ENCODE measurements at regions not wholly inside any gene's neighbourhood (a gene's known extent, or its start where the extent isn't known, plus 50 kb on each side); places are given as distances from the start of the nearest gene placed in this dataset.

DNA sequence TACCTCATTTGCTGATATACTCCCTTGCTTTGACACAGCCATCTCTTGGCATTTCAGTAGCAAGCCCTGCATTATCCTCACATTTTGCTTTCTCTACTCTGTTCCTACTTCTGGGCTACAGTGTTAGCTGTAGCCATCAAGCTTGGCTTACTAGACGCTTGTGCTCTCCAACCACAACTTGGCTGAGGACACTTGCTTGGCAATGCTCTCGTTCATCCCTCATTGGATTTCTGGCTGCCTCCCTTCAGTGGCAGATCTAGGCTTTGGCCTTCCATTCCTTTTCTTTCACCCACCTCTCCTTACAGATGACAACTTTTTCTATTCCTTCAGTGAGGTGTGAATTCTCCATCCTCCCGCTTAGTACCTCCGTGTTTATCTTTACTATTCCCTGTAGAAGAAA, 428.7 kb upstream of the LRRC7 start:
- no peaks in the 10 kb centered on the region for H3K27me3 ChIP-seq (ENCODE audit: insufficient read depth, low read length)
- H2AFZ ChIP-seq (ENCODE audit: low read depth, low read length), result no peak overlapping the region
- H3K4me1 ChIP-seq (ENCODE audit: insufficient read depth, low read length), result no peaks in the 10 kb centered on the region
- no peaks in the 10 kb centered on the region for H3K36me3 ChIP-seq (ENCODE audit: insufficient read depth, low read length)
- no peaks in the 10 kb centered on the region for H3K9me3 ChIP-seq (ENCODE audit: low read length)
- H3K4me3 ChIP-seq (ENCODE audit: low read length), result no peak overlapping the region

DNA sequence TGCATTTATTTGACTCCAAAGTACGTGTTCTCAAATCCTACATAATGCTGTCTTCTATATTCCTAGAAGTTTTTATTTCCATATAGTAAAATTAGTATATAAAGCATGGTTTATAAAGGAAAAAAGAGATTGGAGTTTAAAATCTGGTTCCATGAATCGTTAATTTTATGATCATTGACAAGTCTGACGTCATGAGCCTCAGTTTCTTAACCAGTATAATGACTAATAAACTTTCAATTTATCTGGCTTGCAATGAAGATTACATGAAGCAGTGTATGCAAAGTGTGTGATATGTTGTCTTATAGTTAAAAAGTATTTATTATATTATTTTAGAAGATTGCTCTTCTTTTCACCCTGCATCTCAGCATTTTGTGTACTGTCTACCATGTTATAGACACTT, 421.4 kb upstream of the LRRC7 start:
- no peak overlapping the region for H3K4me3 ChIP-seq (ENCODE audit: low read length)

DNA sequence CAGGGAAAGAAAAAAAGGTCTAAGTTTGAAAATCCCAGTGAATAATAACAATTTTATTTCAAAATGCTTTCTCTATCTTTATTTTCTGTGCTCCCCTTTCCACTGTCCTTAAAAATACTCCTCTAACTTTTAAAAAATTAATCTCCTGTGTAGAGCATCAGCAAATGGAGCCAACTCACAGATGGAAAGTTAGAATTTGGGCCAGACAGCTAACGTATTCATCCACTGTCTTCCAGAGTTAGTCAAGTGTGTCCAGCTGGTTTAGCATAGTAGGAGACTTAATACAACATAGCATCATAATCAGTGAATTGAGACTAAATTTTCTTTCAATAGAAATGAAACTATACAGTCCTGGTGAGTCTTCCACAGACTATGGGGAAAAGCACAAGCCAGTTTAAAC, 419.0 kb upstream of the LRRC7 start:
- Histone ChIP-seq H2AFZ (ENCODE audit: low read depth, low read length) (no peak overlapping the region), H3K27me3 (ENCODE audit: insufficient read depth, low read length) (no peaks in the 10 kb centered on the region), H3K4me3 (ENCODE audit: low read length) (no peak overlapping the region), H3K4me1 (ENCODE audit: insufficient read depth, low read length) (no peaks in the 10 kb centered on the region), H3K9me3 (ENCODE audit: low read length) (no peaks in the 10 kb centered on the region), H3K36me3 (ENCODE audit: insufficient read depth, low read length) (no peaks in the 10 kb centered on the region)

More for the DNA sequence above, 421.4 kb upstream of the LRRC7 start:
- Histone ChIP-seq H3K9me3 (ENCODE audit: low read length) (no peaks in the 10 kb centered on the region), H2AFZ (ENCODE audit: low read depth, low read length) (no peak overlapping the region), H3K36me3 (ENCODE audit: insufficient read depth, low read length) (no peaks in the 10 kb centered on the region), H3K4me1 (ENCODE audit: insufficient read depth, low read length) (no peaks in the 10 kb centered on the region), H3K27me3 (ENCODE audit: insufficient read depth, low read length) (no peaks in the 10 kb centered on the region)

DNA sequence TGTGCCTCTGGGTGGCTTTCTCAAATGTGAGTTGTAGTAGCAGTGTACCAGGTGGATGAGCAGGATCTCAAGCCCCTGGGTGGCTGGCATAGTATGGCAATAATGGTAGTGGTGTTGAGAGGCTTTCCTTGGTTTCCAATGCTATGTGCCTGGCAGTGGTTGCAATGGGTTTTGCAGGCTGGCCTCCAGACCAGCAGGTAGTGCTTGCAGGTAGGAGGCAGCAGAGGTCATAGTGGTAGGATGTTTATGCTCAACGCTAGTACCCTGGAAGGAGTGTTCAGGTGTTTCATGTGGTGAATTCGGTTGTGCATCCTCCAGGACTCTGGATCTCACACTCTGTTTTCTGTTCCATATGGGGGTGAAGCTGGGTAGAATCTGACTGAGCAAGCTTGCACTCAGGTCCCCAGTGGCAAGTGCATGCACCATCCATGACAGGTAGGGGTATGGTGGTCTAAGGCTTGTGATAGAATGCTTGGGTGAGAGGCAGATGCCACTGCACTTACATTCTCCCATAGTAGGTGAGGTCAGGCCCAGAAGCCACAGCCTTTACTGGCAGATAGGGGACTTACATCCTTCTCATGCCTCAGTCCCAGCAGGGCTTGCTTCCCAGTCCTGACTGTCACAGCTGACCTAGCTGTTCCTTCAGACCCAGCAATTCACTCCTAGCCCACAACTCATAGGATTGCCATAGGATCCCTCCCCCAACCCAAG, 410.5 kb upstream of the LRRC7 start:
- Histone ChIP-seq H3K27me3 (ENCODE audit: insufficient read depth, low read length) (no peaks in the 10 kb centered on the region), H3K4me1 (ENCODE audit: insufficient read depth, low read length) (no peaks in the 10 kb centered on the region), H3K4me3 (ENCODE audit: low read length) (no peak overlapping the region)

DNA sequence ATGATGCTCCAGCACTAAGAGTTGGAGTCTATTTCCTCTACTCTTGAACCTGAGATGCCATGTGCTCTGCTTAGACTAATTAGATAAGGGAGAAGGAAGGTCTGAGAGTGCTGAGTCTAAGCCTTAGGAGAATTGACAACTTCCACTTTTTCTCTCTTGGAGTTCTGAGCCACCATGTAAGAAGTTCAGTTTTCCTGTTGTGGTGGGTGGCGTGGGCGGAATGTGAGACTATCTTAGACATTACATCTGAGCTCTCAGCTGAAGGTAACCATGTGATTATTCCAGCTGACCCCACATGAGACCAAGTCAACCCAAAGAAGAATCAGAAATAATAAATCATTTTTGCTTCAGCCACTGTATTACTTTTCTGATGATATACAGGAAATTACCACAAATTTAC, 404.5 kb upstream of the LRRC7 start:
- H3K9me3 ChIP-seq (ENCODE audit: low read length), result no peaks in the 10 kb centered on the region
- H2AFZ ChIP-seq (ENCODE audit: low read depth, low read length), result no peak overlapping the region
- H3K4me1 ChIP-seq (ENCODE audit: insufficient read depth, low read length), result no peaks in the 10 kb centered on the region
- no peaks in the 10 kb centered on the region for H3K36me3 ChIP-seq (ENCODE audit: insufficient read depth, low read length)
- H3K27me3 ChIP-seq (ENCODE audit: insufficient read depth, low read length), result no peaks in the 10 kb centered on the region
- no peak overlapping the region for H3K4me3 ChIP-seq (ENCODE audit: low read length)

More for the DNA sequence above, 410.5 kb upstream of the LRRC7 start:
- H2AFZ ChIP-seq (ENCODE audit: low read depth, low read length), result no peak overlapping the region
- no peaks in the 10 kb centered on the region for H3K36me3 ChIP-seq (ENCODE audit: insufficient read depth, low read length)
- H3K9me3 ChIP-seq (ENCODE audit: low read length), result no peaks in the 10 kb centered on the region

DNA sequence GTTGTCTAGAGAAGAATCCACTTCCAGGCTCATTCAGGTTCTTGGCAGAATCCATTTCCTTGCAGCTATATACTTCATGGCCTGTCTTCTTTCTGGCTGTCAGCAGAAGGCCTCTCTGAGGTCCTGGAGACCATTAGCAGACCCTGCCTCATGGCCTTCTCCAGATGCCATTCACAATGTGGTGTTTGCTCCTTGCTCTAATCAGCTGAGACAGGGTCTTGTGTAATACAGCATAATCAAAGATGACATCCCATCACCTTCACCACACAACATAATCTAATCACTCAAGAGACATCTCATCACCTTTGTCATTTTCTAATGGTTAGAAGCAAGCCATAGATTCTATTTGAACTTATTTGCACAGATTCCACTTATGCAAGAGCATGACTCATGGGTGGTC, 403.9 kb upstream of the LRRC7 start:
- Histone ChIP-seq H3K4me1 (ENCODE audit: insufficient read depth, low read length) (no peaks in the 10 kb centered on the region), H3K4me3 (ENCODE audit: low read length) (no peak overlapping the region), H2AFZ (ENCODE audit: low read depth, low read length) (no peak overlapping the region), H3K36me3 (ENCODE audit: insufficient read depth, low read length) (no peaks in the 10 kb centered on the region), H3K27me3 (ENCODE audit: insufficient read depth, low read length) (no peaks in the 10 kb centered on the region), H3K9me3 (ENCODE audit: low read length) (no peaks in the 10 kb centered on the region)

DNA sequence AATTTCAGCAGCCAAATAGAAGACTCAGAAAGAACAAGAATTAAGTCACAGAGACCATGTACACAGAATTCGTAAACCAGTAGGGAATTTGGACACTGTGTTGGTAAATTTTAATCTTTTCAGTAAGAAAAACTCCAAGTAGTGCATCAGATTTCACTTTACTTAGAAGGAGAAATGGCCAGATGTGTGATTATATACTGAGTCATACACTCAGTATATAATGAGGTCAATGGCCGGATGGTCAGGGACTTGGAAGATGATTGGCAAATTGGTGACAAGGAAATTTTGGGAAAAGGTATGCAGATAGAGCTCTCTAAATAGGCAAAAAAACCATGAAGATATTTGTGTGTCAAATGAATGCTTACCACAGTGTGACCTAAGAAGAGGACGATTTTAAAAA, 399.8 kb upstream of the LRRC7 start:
- Histone ChIP-seq H3K36me3 (ENCODE audit: insufficient read depth, low read length) (no peaks in the 10 kb centered on the region), H3K27me3 (ENCODE audit: insufficient read depth, low read length) (no peaks in the 10 kb centered on the region), H3K4me1 (ENCODE audit: insufficient read depth, low read length) (no peaks in the 10 kb centered on the region), H3K4me3 (ENCODE audit: low read length) (no peak overlapping the region), H2AFZ (ENCODE audit: low read depth, low read length) (no peak overlapping the region), H3K9me3 (ENCODE audit: low read length) (no peaks in the 10 kb centered on the region)

DNA sequence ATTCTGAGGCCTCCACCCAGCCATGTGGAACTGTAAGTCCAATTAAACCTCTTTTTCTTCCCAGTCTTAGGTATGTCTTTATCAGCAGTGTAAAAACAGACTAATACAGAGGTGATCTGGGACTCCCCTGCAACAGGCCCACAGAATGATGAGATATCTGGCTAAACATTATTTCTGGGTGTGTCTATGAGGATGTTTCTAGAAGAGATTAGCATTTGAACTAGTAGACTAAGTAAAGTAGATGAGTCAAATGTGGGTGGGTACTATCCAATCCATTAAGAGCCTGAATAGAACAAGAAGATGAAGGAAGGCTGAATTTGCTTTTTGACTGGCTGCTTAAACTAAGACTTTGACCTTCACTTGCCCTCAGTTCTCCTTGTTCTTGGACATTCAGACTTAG, 396.5 kb upstream of the LRRC7 start:
- H3K27me3 ChIP-seq (ENCODE audit: insufficient read depth, low read length), result no peaks in the 10 kb centered on the region
- H3K4me3 ChIP-seq (ENCODE audit: low read length), result no peak overlapping the region
- H2AFZ ChIP-seq (ENCODE audit: low read depth, low read length), result no peak overlapping the region
- no peaks in the 10 kb centered on the region for H3K36me3 ChIP-seq (ENCODE audit: insufficient read depth, low read length)
- no peaks in the 10 kb centered on the region for H3K4me1 ChIP-seq (ENCODE audit: insufficient read depth, low read length)
- H3K9me3 ChIP-seq (ENCODE audit: low read length), result no peaks in the 10 kb centered on the region

DNA sequence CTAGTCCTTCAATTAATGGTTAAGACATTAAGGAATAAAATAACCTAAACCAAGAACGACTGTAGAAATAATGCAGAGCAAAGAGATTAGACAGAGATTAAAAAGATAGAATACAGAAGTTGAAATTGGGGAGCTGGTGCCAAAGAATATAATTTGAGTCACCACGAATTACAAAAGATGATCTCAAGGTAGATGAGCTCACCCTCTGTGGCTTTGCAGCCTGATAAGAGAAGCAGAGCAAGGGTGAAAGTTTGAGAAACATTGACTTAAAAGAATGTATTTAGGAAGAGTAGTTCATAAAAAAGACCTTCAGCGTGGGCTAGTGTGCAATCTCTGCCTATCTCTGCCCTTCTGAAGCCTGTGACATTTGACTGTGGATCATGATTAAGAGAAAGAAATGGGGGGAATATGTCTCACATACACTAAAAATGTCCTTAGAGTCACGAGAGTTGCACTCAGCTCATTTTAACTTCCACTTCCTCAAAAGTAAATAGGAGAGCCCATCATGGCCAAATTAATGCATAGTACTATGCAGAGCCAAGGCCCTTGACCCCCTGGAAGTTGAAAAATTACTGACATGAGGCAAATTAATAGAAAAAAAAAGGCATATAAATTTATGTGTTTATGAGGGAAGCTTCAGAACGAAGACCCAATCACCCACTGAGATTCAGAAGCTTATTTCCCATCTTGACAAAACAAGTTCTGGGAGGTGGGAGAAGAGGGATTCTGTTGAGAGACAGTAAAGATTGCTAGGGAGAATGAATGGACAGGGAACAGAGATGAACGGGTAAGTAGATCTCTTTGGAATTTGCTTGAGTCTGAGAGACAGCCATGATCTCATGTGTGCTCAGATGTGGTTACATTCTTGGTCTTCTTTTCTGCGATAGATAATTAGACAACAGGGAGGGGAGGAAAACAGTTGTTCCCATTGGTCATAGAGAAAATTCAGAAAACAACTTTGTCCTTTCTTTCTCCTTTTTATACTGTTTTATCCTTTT, 395.4 kb upstream of the LRRC7 start:
- no peaks in the 10 kb centered on the region for H3K36me3 ChIP-seq (ENCODE audit: insufficient read depth, low read length)

DNA sequence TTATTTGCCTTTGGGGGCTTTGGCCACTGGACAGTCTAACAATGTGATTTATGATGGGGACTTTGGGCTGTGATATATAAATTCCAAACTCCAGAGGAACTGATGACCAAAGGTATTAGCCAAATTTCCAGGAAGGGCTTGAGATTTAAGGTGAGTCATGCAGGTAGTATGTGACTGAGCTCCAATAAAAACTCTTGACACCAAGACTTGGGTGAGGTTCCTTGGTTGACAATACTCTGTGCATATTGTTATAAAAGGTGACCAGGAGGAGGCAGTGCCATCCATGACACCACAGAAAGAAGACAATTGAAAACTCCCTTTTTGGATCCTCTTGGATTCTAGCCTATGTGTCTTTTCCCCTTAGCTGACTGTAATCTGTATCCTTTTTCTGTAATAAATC, 392.7 kb upstream of the LRRC7 start:
- Histone ChIP-seq H3K4me1 (ENCODE audit: insufficient read depth, low read length) (no peaks in the 10 kb centered on the region), H2AFZ (ENCODE audit: low read depth, low read length) (no peak overlapping the region), H3K9me3 (ENCODE audit: low read length) (no peaks in the 10 kb centered on the region), H3K4me3 (ENCODE audit: low read length) (no peak overlapping the region), H3K27me3 (ENCODE audit: insufficient read depth, low read length) (no peaks in the 10 kb centered on the region), H3K36me3 (ENCODE audit: insufficient read depth, low read length) (no peaks in the 10 kb centered on the region)

More for the DNA sequence above, 395.4 kb upstream of the LRRC7 start:
- Histone ChIP-seq H3K4me1 (ENCODE audit: insufficient read depth, low read length) (no peaks in the 10 kb centered on the region), H3K9me3 (ENCODE audit: low read length) (no peaks in the 10 kb centered on the region), H3K27me3 (ENCODE audit: insufficient read depth, low read length) (no peaks in the 10 kb centered on the region), H2AFZ (ENCODE audit: low read depth, low read length) (peak overlapping the region; percentile 15), H3K4me3 (ENCODE audit: low read length) (no peak overlapping the region)

DNA sequence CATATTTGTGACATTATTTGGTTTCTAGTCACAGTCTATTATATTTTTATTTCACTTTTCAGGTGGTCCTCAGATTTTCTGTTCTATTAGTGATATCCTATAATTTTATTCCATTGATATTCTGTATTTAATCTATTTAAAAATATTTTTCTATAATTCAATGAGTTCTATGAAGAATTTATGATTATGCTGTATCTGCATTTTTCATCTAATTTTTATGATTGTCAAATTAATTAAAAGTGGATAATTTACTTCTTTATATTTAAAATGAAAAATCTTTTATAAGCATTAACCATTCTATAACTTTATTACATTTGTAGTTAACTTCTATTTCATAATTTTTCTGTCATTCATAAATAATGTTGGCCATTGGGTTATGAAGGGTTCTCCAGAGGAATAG, 387.4 kb upstream of the LRRC7 start:
- no peaks in the 10 kb centered on the region for H3K9me3 ChIP-seq (ENCODE audit: low read length)
- H2AFZ ChIP-seq (ENCODE audit: low read depth, low read length), result no peak overlapping the region
- H3K4me1 ChIP-seq (ENCODE audit: insufficient read depth, low read length), result no peaks in the 10 kb centered on the region
- H3K4me3 ChIP-seq (ENCODE audit: low read length), result no peak overlapping the region
- no peaks in the 10 kb centered on the region for H3K27me3 ChIP-seq (ENCODE audit: insufficient read depth, low read length)
- H3K36me3 ChIP-seq (ENCODE audit: insufficient read depth, low read length), result no peaks in the 10 kb centered on the region

DNA sequence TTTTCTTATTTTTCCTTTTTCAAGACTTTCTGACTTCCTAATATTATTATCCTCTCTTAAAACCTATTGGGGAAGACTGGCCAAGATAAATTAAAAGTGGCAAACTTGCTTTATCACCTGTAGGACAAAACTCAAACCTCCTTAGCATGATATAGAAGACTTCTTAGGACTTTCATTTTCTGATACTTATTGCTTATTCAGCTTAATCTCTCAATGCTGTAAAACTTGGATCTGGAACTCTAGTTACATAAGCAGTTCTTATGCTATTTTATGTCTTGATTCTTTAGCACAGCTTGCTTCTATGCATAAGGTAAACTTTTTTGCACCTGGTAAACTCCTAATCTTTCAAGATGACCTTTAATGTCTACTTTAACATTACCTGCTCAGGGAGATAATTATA, 382.3 kb upstream of the LRRC7 start:
- Histone ChIP-seq H3K36me3 (ENCODE audit: insufficient read depth, low read length) (no peaks in the 10 kb centered on the region), H2AFZ (ENCODE audit: low read depth, low read length) (no peak overlapping the region), H3K4me1 (ENCODE audit: insufficient read depth, low read length) (no peaks in the 10 kb centered on the region), H3K9me3 (ENCODE audit: low read length) (no peaks in the 10 kb centered on the region), H3K4me3 (ENCODE audit: low read length) (no peak overlapping the region), H3K27me3 (ENCODE audit: insufficient read depth, low read length) (no peaks in the 10 kb centered on the region)

DNA sequence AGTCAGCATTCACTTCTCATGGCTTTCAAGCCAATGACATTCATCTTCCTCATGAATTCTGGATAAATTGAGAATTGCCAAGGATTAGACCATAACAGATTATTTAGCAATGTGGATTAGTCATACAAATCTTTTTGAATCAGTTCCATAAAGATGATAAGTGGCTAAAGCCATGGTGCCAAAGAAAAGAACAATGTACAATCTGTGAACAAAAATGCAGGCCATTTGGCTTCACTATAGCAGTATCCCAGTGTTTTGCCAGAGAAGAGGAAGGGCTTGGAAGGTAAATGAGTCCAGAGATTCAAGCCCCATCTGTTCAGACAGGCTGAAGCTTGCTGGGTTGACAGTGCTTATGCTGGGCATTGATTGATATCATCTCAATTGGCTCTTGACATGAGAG, 376.4 kb upstream of the LRRC7 start:
- Histone ChIP-seq H3K36me3 (ENCODE audit: insufficient read depth, low read length) (no peaks in the 10 kb centered on the region), H3K9me3 (ENCODE audit: low read length) (no peaks in the 10 kb centered on the region), H3K4me1 (ENCODE audit: insufficient read depth, low read length) (no peaks in the 10 kb centered on the region), H3K4me3 (ENCODE audit: low read length) (no peak overlapping the region), H3K27me3 (ENCODE audit: insufficient read depth, low read length) (no peaks in the 10 kb centered on the region), H2AFZ (ENCODE audit: low read depth, low read length) (no peak overlapping the region)

Data from neuron (in vitro differentiated cells).